ENCODE measurements at regions not wholly inside any gene's neighbourhood (a gene's known extent, or its start where the extent isn't known, plus 50 kb on each side); places are given as distances from the start of the nearest gene placed in this dataset.

GRCh38 chr15:47378527-47378926 is 338.8 kb upstream of the SEMA6D start:
- TF ChIP-seq CTCF (IDR thresholded peaks at IDR 0.05) (no peak), POLR2A (IDR thresholded peaks at IDR 0.05) (no peak)

All from body of pancreas (tissue), 4 donors.